Body of pancreas (tissue), 4 donors: ENCODE measurements at regions not wholly inside any gene's neighbourhood (a gene's known extent, or its start where the extent isn't known, plus 50 kb on each side); places are given as distances from the start of the nearest gene placed in this dataset.
A peak's percentile ranks its signal among the peaks of the same experiment; 100 is the strongest.

Experiments used
- ATAC-seq: fragments of 150-250 bp; one replicate; pipeline ENCODE4 v1.9.1; 2016
- DNase-seq, 4 donors: peaks; one replicate each; pipeline ENCODE4 v3.0.0-alpha.2; 2019
- H3K27ac ChIP-seq, 4 donors: fragments of 200-600 bp; sonication (generic); 1 replicate in 3 of 4; 2 replicates in 1 of 4; pipeline versions ENCODE4 v1.5.1 to v1.6.1; 2016 to 2019; ENCODE audit warnings: mild to moderate bottlenecking in 1 of 4, mixed read lengths in 1 of 4, moderate library complexity in 1 of 4
- H3K27me3 ChIP-seq, 2 donors: fragments of 200-600 bp; sonication (generic); one replicate each; pipeline ENCODE4 v1.6.0; 2016; ENCODE audit warnings: mild to moderate bottlenecking in 1 of 2
- H3K36me3 ChIP-seq, 2 donors: fragments of 200-600 bp; sonication (generic); replicated peaks in 1 of 2; 2 replicates each; pipeline ENCODE4 v1.5.1; 2016; ENCODE audit warnings: low read depth in 2 of 2; ENCODE audit not compliant: insufficient read depth in 1 of 2
- H3K4me1 ChIP-seq: fragments of 200-600 bp; sonication (generic); one replicate; pipeline ENCODE4 v1.6.0; 2016
- H3K4me3 ChIP-seq, 2 donors: fragments of 200-600 bp; sonication (generic); 1 replicate in 1 of 2; 2 replicates in 1 of 2; pipeline ENCODE4 v1.5.1; 2016 to 2019
- H3K9me3 ChIP-seq, 3 donors: fragments of 200-600 bp; sonication (generic); 1 replicate in 2 of 3; 2 replicates in 1 of 3; pipeline ENCODE4 v1.5.1; 2016
- POLR2A ChIP-seq, 3 donors: fragments of 450-650 bp; IDR thresholded peaks; one replicate each; pipeline ENCODE4 v1.6.1; 2016; ENCODE audit warnings: antibody characterized with exemption in 3 of 3, mild to moderate bottlenecking in 2 of 3
- WGBS, 2 donors: methylation state at CpG; one replicate each; pipeline ENCODE4 v1.1.5; 2017; 5-methylcytosine and 5-hydroxymethylcytosine counted together
- intact Hi-C: fragments of 100-400 bp; cut with DNase I; formaldehyde crosslinking; loops from one replicate; pipeline ENCODE4 v1.15.1; 2023
- TF ChIP-seq, protein P1 (sequence below), 7 experiments: fragments of 450-650 bp in 4 of 7; fragments of 200-600 bp in 3 of 7; sonication (generic) in 3 of 7; IDR thresholded peaks; one replicate each; pipeline ENCODE4 v1.5.1; 2016 to 2019; ENCODE audit warnings: antibody characterized with exemption in 7 of 7

DNA sequence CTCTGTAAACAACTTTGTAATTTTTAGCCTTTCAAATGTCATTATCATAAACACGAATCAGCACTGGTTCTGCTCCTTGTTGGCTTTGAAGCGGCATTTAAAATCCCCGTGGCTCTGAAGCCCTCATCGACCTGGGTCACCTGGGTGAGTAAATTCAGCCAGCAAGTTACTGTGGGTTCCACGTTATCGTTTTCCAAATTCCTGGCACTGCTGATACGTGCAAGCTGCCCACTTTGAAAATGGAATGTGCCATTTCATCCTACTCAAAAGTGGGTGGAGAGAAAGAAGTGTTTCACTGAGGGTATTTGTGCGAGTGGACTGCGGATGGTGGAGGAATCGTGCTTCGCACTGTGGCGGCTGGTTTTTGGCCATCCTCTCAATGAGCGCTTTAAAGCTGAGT is 281.7 kb downstream of the KLF6 start:
- peaks cover 4% of the 10 kb centered on the region for H3K4me1 ChIP-seq
- no peak overlapping the region for H3K27ac ChIP-seq
- DNase-seq (no peak), ATAC-seq (no peak)
- no peaks in the 10 kb centered on the region for H3K9me3 ChIP-seq
- WGBS, 2 donors = 74 to 83% methylated on average over 13 of the region's 13 CpGs
- TF ChIP-seq, protein P1, sequence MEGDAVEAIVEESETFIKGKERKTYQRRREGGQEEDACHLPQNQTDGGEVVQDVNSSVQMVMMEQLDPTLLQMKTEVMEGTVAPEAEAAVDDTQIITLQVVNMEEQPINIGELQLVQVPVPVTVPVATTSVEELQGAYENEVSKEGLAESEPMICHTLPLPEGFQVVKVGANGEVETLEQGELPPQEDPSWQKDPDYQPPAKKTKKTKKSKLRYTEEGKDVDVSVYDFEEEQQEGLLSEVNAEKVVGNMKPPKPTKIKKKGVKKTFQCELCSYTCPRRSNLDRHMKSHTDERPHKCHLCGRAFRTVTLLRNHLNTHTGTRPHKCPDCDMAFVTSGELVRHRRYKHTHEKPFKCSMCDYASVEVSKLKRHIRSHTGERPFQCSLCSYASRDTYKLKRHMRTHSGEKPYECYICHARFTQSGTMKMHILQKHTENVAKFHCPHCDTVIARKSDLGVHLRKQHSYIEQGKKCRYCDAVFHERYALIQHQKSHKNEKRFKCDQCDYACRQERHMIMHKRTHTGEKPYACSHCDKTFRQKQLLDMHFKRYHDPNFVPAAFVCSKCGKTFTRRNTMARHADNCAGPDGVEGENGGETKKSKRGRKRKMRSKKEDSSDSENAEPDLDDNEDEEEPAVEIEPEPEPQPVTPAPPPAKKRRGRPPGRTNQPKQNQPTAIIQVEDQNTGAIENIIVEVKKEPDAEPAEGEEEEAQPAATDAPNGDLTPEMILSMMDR (IDR thresholded peaks at IDR 0.05) = no peak
- TF ChIP-seq POLR2A (IDR thresholded peaks at IDR 0.05) = no peak
- intact Hi-C loops = no loop called here
- no peak overlapping the region for H3K4me3 ChIP-seq
- H3K27me3 ChIP-seq = no peaks in the 10 kb centered on the region
- H3K36me3 ChIP-seq = no peaks in the 10 kb centered on the region

GRCh38 chr10:3502673-3503072 is 282.3 kb downstream of the KLF6 start:
- no peak for TF ChIP-seq POLR2A (IDR thresholded peaks at IDR 0.05)
- TF ChIP-seq, protein P1 (IDR thresholded peaks at IDR 0.05) = no peak
- intact Hi-C loops = no loop called here
- WGBS, 2 donors = 38 to 39% methylated on average over 6 of the region's 6 CpGs
- Histone ChIP-seq H3K9me3 (no peaks in the 10 kb centered on the region), H3K27me3 (no peaks in the 10 kb centered on the region), H3K27ac (no peak overlapping the region), H3K36me3 (no peaks in the 10 kb centered on the region), H3K4me3 (no peak overlapping the region), H3K4me1 (peaks cover 4% of the 10 kb centered on the region)
- no peak for DNase-seq
- no peak for ATAC-seq

- peak; percentile 97 for ATAC-seq
- no peaks in the 10 kb centered on the region for H3K36me3 ChIP-seq
- intact Hi-C loops = no loop called here
- no peak overlapping the region for H3K4me3 ChIP-seq
- no peaks in the 10 kb centered on the region for H3K9me3 ChIP-seq
- WGBS, 2 donors = 15 to 18% methylated on average over 14 to 15 of the region's 15 CpGs
- TF ChIP-seq, protein P1 (IDR thresholded peaks at IDR 0.05) = no peak
- no peak for TF ChIP-seq POLR2A (IDR thresholded peaks at IDR 0.05)
- H3K27me3 ChIP-seq = no peaks in the 10 kb centered on the region
- peak overlapping the region; percentile 16 to 59 (median 48) for H3K27ac ChIP-seq
- peak; percentile 62 to 84 (median 76) for DNase-seq
- H3K4me1 ChIP-seq = peaks cover 4% of the 10 kb centered on the region
These were observed 284.6 kb downstream of the KLF6 start for GRCh38 chr10:3500408-3500856.

GRCh38 chr10:3499120-3499519 is 285.9 kb downstream of the KLF6 start:
- Histone ChIP-seq H3K27ac (no peak overlapping the region), H3K36me3 (no peaks in the 10 kb centered on the region), H3K27me3 (no peaks in the 10 kb centered on the region), H3K9me3 (no peaks in the 10 kb centered on the region), H3K4me1 (peaks cover 4% of the 10 kb centered on the region), H3K4me3 (no peak overlapping the region)
- intact Hi-C loops = no loop called here
- 67 to 76% methylated on average over 4 of the region's 4 CpGs for WGBS, 2 donors
- ATAC-seq (no peak), DNase-seq (no peak)
- no peak for TF ChIP-seq POLR2A (IDR thresholded peaks at IDR 0.05)
- TF ChIP-seq, protein P1 (IDR thresholded peaks at IDR 0.05) = no peak

- H3K4me1 ChIP-seq = peaks cover 4% of the 10 kb centered on the region
- intact Hi-C loops = no loop called here
- H3K9me3 ChIP-seq = no peaks in the 10 kb centered on the region
- TF ChIP-seq, protein P1 (IDR thresholded peaks at IDR 0.05) = no peak
- TF ChIP-seq POLR2A (IDR thresholded peaks at IDR 0.05) = no peak
- WGBS, 2 donors = 61 to 66% methylated on average over 7 of the region's 7 CpGs
- no peak overlapping the region for H3K27ac ChIP-seq
- H3K27me3 ChIP-seq = no peaks in the 10 kb centered on the region
- no peak for ATAC-seq
- no peak for DNase-seq
- no peaks in the 10 kb centered on the region for H3K36me3 ChIP-seq
- H3K4me3 ChIP-seq = no peak overlapping the region
These were observed 287.4 kb downstream of the KLF6 start for GRCh38 chr10:3497581-3497980.
